ENCODE measurements at regions not wholly inside any gene's neighbourhood (a gene's known extent, or its start where the extent isn't known, plus 50 kb on each side); places are given as distances from the start of the nearest gene placed in this dataset.

GRCh38 chr12:114976372-114976771, 292.4 kb upstream of the TBX3 start:
- TF ChIP-seq CTCF (IDR thresholded peaks at IDR 0.05), result no peak
- no peak for TF ChIP-seq POLR2A (IDR thresholded peaks at IDR 0.05)

Measured in thyroid gland (tissue), 4 donors.